ENCODE measurements at regions not wholly inside any gene's neighbourhood (a gene's known extent, or its start where the extent isn't known, plus 50 kb on each side); places are given as distances from the start of the nearest gene placed in this dataset.

GRCh38 chr20:19849341-19850197 lies 91.5 kb downstream of the RIN2 start:
- 45% methylated on average over 14 of the region's 14 CpGs for WGBS
- Histone ChIP-seq H3K4me3 (no peak overlapping the region), H3K27me3 (no peaks in the 10 kb centered on the region), H3K9me3 (no peaks in the 10 kb centered on the region), H3K4me1 (peaks cover 16% of the 10 kb centered on the region), H3K36me3 (no peaks in the 10 kb centered on the region), H3K27ac (peak overlapping the region; percentile 62)
- TF ChIP-seq POLR2A (IDR thresholded peaks at IDR 0.05) (no peak), POLR2AphosphoS5 (IDR thresholded peaks at IDR 0.05) (no peak), CTCF (IDR thresholded peaks at IDR 0.05) (no peak), EP300 (IDR thresholded peaks at IDR 0.05) (no peak)
- no peak for DNase-seq (ENCODE audit: low spot score in 2 of 2)

- Histone ChIP-seq H3K4me1 (peaks cover 16% of the 10 kb centered on the region), H3K4me3 (no peak overlapping the region), H3K27ac (peak overlapping the region; percentile 62), H3K36me3 (no peaks in the 10 kb centered on the region), H3K9me3 (no peaks in the 10 kb centered on the region), H3K27me3 (no peaks in the 10 kb centered on the region)
- WGBS = 62% methylated on average over 4 of the region's 4 CpGs
- no peak for DNase-seq (ENCODE audit: low spot score in 2 of 2)
- TF ChIP-seq POLR2A (IDR thresholded peaks at IDR 0.05) (no peak), EP300 (IDR thresholded peaks at IDR 0.05) (no peak), CTCF (IDR thresholded peaks at IDR 0.05) (no peak), POLR2AphosphoS5 (IDR thresholded peaks at IDR 0.05) (no peak)
These were observed 92.1 kb downstream of the RIN2 start for GRCh38 chr20:19850198-19850533.

GRCh38 chr20:19851861-19852260 lies 93.8 kb downstream of the RIN2 start:
- DNase-seq (ENCODE audit: low spot score in 2 of 2) = no peak
- Histone ChIP-seq H3K4me1 (peaks cover 16% of the 10 kb centered on the region), H3K27me3 (no peaks in the 10 kb centered on the region), H3K36me3 (no peaks in the 10 kb centered on the region), H3K9me3 (no peaks in the 10 kb centered on the region), H3K4me3 (no peak overlapping the region), H3K27ac (no peak overlapping the region)
- TF ChIP-seq EP300 (IDR thresholded peaks at IDR 0.05) = no peak
- no peak for TF ChIP-seq POLR2A (IDR thresholded peaks at IDR 0.05)
- TF ChIP-seq CTCF (IDR thresholded peaks at IDR 0.05) = no peak
- no peak for TF ChIP-seq POLR2AphosphoS5 (IDR thresholded peaks at IDR 0.05)
- WGBS = 74% methylated on average over 6 of the region's 7 CpGs

- H3K27ac ChIP-seq = no peak overlapping the region
- WGBS = 84% methylated on average over 3 of the region's 3 CpGs
- H3K9me3 ChIP-seq = no peaks in the 10 kb centered on the region
- TF ChIP-seq POLR2A (IDR thresholded peaks at IDR 0.05) (no peak), CTCF (IDR thresholded peaks at IDR 0.05) (no peak)
- H3K36me3 ChIP-seq = no peaks in the 10 kb centered on the region
- no peak overlapping the region for H3K4me3 ChIP-seq
- DNase-seq (ENCODE audit: low spot score in 2 of 2) = no peak
- no peaks in the 10 kb centered on the region for H3K4me1 ChIP-seq
- H3K27me3 ChIP-seq = no peaks in the 10 kb centered on the region
These were observed 97.4 kb downstream of the RIN2 start for GRCh38 chr20:19855416-19855815.

GRCh38 chr20:19858466-19859371 lies 100.7 kb downstream of the RIN2 start:
- Histone ChIP-seq H3K27me3 (no peaks in the 10 kb centered on the region), H3K36me3 (no peaks in the 10 kb centered on the region), H3K4me1 (no peaks in the 10 kb centered on the region), H3K9me3 (no peaks in the 10 kb centered on the region), H3K4me3 (no peak overlapping the region), H3K27ac (no peak overlapping the region)
- DNase-seq (ENCODE audit: low spot score in 2 of 2) = no peak
- 87% methylated on average over 9 of the region's 9 CpGs for WGBS
- no peak for TF ChIP-seq CTCF (IDR thresholded peaks at IDR 0.05)
- TF ChIP-seq POLR2AphosphoS5 (IDR thresholded peaks at IDR 0.05) = no peak
- no peak for TF ChIP-seq EP300 (IDR thresholded peaks at IDR 0.05)
- TF ChIP-seq POLR2A (IDR thresholded peaks at IDR 0.05) = no peak
